GM12874 (cell line): ENCODE measurements at regions not wholly inside any gene's neighbourhood (a gene's known extent, or its start where the extent isn't known, plus 50 kb on each side); places are given as distances from the start of the nearest gene placed in this dataset.

Experiments used
- CTCF ChIP-seq: IDR thresholded peaks from 2 replicates; pipeline ENCODE4 v1.5.1; 2011; ENCODE audit warnings: low read depth, mild to moderate bottlenecking, control low read depth, low read length, moderate library complexity; ENCODE audit not compliant: insufficient read depth

GRCh38 chr2:60400462-60401246 is 152.8 kb downstream of the BCL11A start:
- TF ChIP-seq CTCF = no peak

- TF ChIP-seq CTCF = no peak
Measured at GRCh38 chr2:60394463-60394862, 159.0 kb downstream of the BCL11A start.

DNA sequence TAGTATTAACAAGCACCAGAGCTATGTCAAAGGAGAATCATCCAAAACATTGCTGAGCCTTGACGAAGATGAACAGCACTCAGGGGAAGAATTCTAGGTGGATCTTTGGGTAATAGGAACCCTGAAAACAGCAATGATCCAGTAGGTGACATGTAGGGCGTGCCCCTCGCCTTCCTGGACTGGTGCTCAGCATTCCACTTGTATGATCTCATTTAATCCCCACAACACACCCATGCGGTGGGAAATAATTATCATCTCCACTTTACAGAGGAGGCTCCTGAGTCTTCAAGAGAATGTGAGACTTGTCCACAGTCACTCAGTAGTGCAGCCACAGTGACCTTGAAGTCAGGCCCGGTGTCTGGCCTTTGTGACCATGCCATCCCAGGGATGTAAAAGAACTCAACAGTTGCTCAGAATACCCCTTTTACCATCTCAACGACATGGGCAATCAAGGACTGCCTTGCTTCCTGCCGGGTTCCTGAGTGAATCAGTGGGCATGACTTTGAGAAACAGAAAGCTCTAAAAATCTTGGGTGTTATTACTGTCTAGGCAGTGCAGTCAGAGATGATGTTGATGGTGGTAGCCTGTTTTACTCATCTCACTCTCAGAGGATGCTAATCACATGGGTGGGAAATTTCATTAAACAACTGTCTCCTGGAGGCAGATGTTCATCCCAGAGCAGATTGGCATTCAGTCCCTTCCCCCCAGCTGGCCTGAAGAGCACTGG is 161.6 kb downstream of the BCL11A start:
- TF ChIP-seq CTCF = no peak

GRCh38 chr2:60391230-60391629 is 162.2 kb downstream of the BCL11A start:
- TF ChIP-seq CTCF = no peak

- TF ChIP-seq CTCF = no peak
Measured at GRCh38 chr2:60386436-60386835, 167.0 kb downstream of the BCL11A start.

GRCh38 chr2:60385648-60386047 is 167.8 kb downstream of the BCL11A start:
- TF ChIP-seq CTCF = no peak

DNA sequence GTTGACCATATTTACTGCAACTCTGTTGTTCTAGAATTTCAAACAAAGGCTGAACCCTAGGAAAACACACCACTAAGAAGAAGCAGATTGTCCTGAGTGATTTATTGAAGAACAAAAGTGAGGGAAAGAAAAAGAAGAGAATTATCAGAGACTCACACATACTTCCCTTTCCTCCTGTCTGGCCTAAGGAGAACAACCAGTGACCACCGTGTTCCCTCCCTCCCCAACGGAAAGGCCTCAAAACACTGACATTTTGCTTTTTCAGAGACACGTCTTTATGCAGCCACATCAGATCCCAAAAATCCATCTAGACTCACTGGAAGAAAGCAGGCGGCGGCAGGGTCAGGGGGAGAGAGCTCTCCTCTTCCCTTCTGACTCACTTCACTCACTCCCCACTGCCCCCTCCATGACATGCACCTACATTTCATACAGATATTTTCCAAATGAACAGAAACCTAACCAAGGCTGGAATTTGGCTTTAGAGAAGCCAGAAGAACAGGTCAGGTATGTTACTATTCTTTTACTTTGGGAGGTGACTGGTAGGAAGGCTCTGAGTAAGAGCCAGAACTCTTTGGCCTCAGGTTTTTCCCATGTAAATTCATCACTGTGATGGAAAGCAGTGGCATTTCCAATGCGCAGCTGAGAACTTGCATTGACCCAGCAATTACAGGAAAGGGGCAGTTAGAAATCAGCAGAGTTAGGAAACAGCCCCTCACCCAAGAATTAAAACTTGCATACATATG is 169.9 kb downstream of the BCL11A start:
- TF ChIP-seq CTCF = no peak
